ENCODE measurements at regions not wholly inside any gene's neighbourhood (a gene's known extent, or its start where the extent isn't known, plus 50 kb on each side); places are given as distances from the start of the nearest gene placed in this dataset.
"Not testable (repeated sequence)": the region's sequence is repeated elsewhere in the genome, so short reads cannot be mapped to it uniquely, and the experiment has no call there.

- 77 to 86% methylated on average over 3 of the region's 3 CpGs for WGBS, 2 donors
Measured at GRCh38 chrX:63525491-63525890, 174.4 kb upstream of the SPIN4 start.

GRCh38 chrX:63519368-63519767, 168.2 kb upstream of the SPIN4 start:
- H3K4me1 ChIP-seq; H3K36me3 ChIP-seq; H3K27ac ChIP-seq; intact Hi-C loops (cut with DNase I); H3K9me3 ChIP-seq; H3K4me3 ChIP-seq (replicated peaks in 1 of 3); H3K27me3 ChIP-seq; DNase-seq: not testable (repeated sequence)
- 89% methylated on average over 5 of the region's 11 CpGs; no CpG with 5 or more reads in 1 of the 2 donors for WGBS, 2 donors

More at GRCh38 chrX:63525491-63525890, 174.4 kb upstream of the SPIN4 start:
- Histone ChIP-seq H3K4me3 (replicated peaks in 1 of 3) (no peak overlapping the region), H3K9me3 (no peaks in the 10 kb centered on the region), H3K27ac (no peak overlapping the region), H3K27me3 (no peaks in the 10 kb centered on the region), H3K4me1 (no peaks in the 10 kb centered on the region), H3K36me3 (no peaks in the 10 kb centered on the region)
- TF ChIP-seq CTCF (IDR thresholded peaks at IDR 0.05) (no peak), POLR2A (IDR thresholded peaks at IDR 0.05) (no peak)
- DNase-seq, result no peak
- intact Hi-C loops (cut with DNase I), result no loop called here

DNA sequence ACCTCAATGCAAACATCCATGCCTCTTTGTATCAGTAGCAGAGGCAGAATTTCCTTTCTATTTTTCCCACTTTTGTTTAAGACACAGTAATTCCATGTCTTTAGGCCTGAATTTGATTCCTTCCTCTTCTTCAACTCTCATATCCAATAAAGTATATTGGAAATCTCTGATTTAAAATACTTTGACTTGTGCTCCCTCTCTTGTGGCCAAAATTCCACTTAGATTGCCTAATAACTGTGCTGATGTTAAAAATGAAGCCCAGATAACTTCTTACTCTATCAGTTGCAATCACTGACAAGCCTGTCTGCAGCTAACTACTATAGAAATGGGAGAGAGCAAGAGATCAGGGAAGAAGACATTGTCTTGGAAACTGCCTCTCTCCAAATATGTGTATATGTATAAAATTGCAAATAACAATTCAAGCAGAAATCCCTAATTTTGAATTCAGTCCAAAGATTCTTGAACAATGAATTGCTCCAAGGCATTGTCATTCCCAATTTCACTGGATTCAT, 163.5 kb upstream of the SPIN4 start:
- Histone ChIP-seq H3K4me1 (no peaks in the 10 kb centered on the region), H3K9me3 (no peaks in the 10 kb centered on the region), H3K4me3 (replicated peaks in 1 of 3) (no peak overlapping the region), H3K36me3 (no peaks in the 10 kb centered on the region), H3K27me3 (no peaks in the 10 kb centered on the region), H3K27ac (no peak overlapping the region)
- no peak for DNase-seq
- intact Hi-C loops (cut with DNase I), result no loop called here
- no peak for TF ChIP-seq CTCF (IDR thresholded peaks at IDR 0.05)
- no peak for TF ChIP-seq POLR2A (IDR thresholded peaks at IDR 0.05)

DNA sequence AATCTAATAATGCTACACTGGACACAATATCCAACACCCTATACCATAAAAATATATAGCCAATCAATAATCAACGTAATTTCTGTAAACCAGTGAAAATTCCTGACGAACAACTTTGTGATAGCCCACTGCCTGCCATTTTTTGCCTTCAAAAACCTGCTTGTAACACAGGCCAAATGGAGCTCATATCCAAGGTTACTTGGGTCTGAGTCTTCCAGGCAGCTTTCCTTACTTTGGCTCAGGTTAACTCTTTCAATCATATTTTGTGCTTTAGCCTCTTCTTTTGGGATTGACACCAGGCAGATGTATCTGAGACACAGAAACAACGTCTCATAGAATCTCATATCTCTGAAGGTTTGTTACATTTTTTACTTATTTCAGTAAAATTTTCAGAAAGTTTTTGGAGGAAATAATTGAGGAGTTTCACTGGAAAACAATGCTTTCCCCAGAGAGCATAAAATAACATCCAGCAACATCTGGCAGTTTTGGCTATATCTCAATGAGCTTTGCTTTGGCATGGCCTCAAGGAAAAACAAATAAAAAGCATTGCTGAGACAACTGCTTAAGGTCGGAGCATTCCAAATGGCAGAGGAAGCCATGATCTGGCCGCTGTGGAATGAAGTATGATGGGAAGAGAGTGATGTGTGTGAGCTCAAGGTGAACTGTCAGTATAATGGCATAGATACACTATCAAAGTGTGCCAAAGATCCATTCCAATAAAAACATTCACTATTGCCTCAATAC, 162.9 kb upstream of the SPIN4 start:
- Histone ChIP-seq H3K36me3 (no peaks in the 10 kb centered on the region), H3K27me3 (no peaks in the 10 kb centered on the region), H3K9me3 (no peaks in the 10 kb centered on the region), H3K4me3 (replicated peaks in 1 of 3) (no peak overlapping the region), H3K4me1 (no peaks in the 10 kb centered on the region), H3K27ac (no peak overlapping the region)
- 71 to 75% methylated on average over 5 of the region's 5 CpGs for WGBS, 2 donors
- no peak for TF ChIP-seq POLR2A (IDR thresholded peaks at IDR 0.05)
- intact Hi-C loops (cut with DNase I), result no loop called here
- no peak for DNase-seq

DNA sequence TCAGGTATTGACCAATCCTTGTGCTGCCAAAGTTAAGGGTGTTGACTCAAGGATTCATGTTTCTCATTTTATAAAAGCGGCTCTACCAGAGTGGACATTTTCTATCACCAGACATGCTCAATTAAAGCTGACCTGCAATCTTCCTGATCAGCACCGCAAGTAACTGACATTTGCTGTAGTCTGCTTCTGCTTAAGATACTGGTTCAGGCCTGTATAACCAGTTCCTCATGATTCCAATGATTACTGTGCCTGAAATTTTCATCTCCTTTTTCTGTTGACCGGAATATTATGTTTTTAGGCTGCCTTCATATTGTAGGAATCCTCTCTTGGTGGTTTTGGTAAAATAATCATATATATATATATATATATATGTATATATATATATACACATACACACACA, 160.2 kb upstream of the SPIN4 start:
- DNase-seq, result no peak
- Histone ChIP-seq H3K27ac (no peak overlapping the region), H3K4me1 (no peaks in the 10 kb centered on the region), H3K9me3 (no peaks in the 10 kb centered on the region), H3K4me3 (replicated peaks in 1 of 3) (no peak overlapping the region), H3K36me3 (no peaks in the 10 kb centered on the region), H3K27me3 (no peaks in the 10 kb centered on the region)
- 95 to 98% methylated on average over 3 of the region's 3 CpGs for WGBS, 2 donors
- no peak for TF ChIP-seq CTCF (IDR thresholded peaks at IDR 0.05)
- no peak for TF ChIP-seq POLR2A (IDR thresholded peaks at IDR 0.05)
- intact Hi-C loops (cut with DNase I), result no loop called here

DNA sequence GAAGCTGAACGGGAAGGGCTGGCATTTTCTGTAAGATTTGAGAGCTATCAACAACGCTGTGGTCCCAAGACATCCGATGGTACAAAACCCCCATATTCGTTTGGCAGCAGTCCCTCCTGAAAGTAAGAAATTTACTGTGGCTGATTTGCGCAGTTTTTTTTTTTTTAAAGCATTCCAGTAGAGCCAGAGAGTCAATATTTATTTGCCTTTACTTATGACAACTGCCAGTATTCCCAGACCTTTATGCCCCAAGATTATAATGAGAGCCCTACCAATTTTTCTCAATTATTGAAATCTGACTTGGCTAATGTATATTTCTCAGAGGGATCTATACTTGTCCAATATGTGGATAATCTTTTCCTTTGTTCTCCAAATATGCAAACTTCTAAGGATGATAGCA, 157.5 kb upstream of the SPIN4 start:
- Histone ChIP-seq H3K4me1 (no peaks in the 10 kb centered on the region), H3K9me3 (no peaks in the 10 kb centered on the region), H3K4me3 (replicated peaks in 1 of 3) (no peak overlapping the region), H3K27ac (no peak overlapping the region), H3K36me3 (no peaks in the 10 kb centered on the region), H3K27me3 (no peaks in the 10 kb centered on the region)
- intact Hi-C loops (cut with DNase I), result no loop called here
- no peak for TF ChIP-seq POLR2A (IDR thresholded peaks at IDR 0.05)
- no peak for TF ChIP-seq CTCF (IDR thresholded peaks at IDR 0.05)
- DNase-seq, result no peak
- 95 to 97% methylated on average over 5 of the region's 5 CpGs for WGBS, 2 donors

Data from thyroid gland (tissue), 4 donors.